ENCODE measurements at regions not wholly inside any gene's neighbourhood (a gene's known extent, or its start where the extent isn't known, plus 50 kb on each side); places are given as distances from the start of the nearest gene placed in this dataset.

DNA sequence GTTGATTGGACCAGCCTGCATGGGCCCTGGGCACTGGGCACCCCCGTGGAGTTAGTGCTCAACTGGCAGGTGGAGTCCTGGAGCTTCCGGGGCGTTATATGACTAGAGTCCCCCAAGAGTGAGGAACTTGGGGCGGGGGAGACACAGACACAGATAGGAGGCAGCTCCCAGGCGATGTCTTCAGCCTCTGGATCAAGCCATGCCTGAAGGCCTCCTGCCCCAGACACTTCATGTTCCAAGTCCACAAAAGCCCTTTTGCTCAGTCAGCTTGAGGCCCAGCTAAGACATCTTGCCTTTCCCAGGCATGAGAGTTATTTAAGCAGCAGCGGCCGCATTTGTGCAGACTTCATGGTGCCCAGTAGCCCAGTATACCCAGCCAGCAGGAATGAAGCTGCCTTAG lies 136.6 kb upstream of the CIBAR2 start:
- Histone ChIP-seq H3K36me3 (replicated peaks in 1 of 2; ENCODE audit: control insufficient read depth in 1 of 2, insufficient read depth in 2 of 2, low read length in 2 of 2) (no peaks in the 10 kb centered on the region), H3K4me3 (replicated peaks in 1 of 3; ENCODE audit: insufficient read depth in 1 of 3, low read depth in 2 of 3, low read length in 3 of 3) (no peak overlapping the region), H4K20me1 (ENCODE audit: insufficient read depth, low read length) (peaks cover 6% of the 10 kb centered on the region; the same call in 1 of the 2 replicates), H3K79me2 (ENCODE audit: insufficient read depth, low read length) (no peaks in the 10 kb centered on the region), H3K4me2 (ENCODE audit: low read depth, low read length) (no peak overlapping the region), H3K27ac (ENCODE audit: extremely low read length, insufficient read depth, low read length) (no peak overlapping the region), H2AFZ (ENCODE audit: low read length) (no peak overlapping the region), H3K27me3 (ENCODE audit: control insufficient read depth in 1 of 2, insufficient read depth in 2 of 2, low read length in 2 of 2) (no peaks in the 10 kb centered on the region; a peak in 1 of 5 replicates), H3K9me3 (ENCODE audit: low read length) (no peaks in the 10 kb centered on the region), H3K4me1 (ENCODE audit: insufficient read depth, low read length) (peaks cover 6% of the 10 kb centered on the region), H3K9ac (ENCODE audit: insufficient read depth, low read depth, low read length) (no peak overlapping the region)
- WGBS (ENCODE audit: low lambda C conversion rate): 83% methylated on average over 3 of the region's 7 CpGs
- POLR2A ChIA-PET: no interaction called here
- no TSS peak for BruUV-seq (replicated peaks)
- DNase-seq (ENCODE audit: low spot score) (no peak), ATAC-seq (no peak), FAIRE-seq (no peak)
- CTCF ChIA-PET (ENCODE audit: low intra/inter-chr PET ratio, low total read pairs): no interaction called here
- intact Hi-C loops (cut with micrococcal nuclease; ENCODE audit: unreplicated experiment): no loop called here
- in situ Hi-C loops (cut with HindIII; ENCODE audit: extremely low pct_ligation_motif_present, low pct_unique_long_range_greater_than_20kb): no loop called here
- TF ChIP-seq GATA4 (IDR thresholded peaks at IDR 0.05; ENCODE audit: borderline replicate concordance, low read depth) (no peak), ZNF891 (CRISPR knock-in tag; IDR thresholded peaks at IDR 0.05) (no peak), ZNF30 (CRISPR knock-in tag; IDR thresholded peaks at IDR 0.05) (no peak), ZNF329 (CRISPR knock-in tag; IDR thresholded peaks at IDR 0.05; ENCODE audit: low read depth) (peak; percentile 98)

DNA sequence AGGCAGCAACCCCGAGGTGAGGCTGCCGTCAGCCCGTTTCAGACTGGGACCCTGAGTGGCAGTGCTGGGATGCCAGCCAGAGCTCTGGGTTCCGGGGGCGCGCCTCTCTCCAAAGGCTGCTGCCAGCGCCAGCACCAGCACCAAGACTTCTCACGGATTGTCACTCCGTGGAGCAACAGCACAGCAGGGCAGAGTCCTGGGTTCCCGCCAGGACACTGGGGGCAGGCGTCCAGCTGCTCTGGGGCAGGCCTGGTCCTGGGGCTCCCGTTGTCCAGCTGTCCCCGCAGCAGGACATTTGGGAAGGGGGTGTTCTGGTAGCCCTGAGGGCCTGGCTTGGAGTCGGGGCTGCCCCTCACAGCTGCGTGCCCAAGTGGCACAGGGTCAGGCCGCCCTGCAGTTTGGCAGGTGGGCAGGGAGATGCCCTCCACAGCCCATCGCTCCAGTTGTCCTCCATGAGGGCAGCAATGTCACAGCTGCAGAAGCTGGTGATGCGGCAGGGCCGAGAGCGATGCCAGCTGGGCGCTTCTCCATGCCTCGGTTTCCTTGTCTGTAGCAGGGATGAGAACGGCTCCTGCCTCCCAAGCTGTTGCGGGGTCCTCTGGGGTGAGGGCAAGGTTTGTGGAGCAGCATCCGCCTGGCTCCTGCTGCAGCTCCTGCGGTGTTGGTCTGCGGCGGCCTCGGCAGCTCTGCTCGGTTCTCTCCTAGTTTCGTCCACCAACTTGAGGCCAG lies 137.3 kb upstream of the CIBAR2 start:
- no peak for FAIRE-seq
- no peak for DNase-seq (ENCODE audit: low spot score)
- Histone ChIP-seq H3K4me1 (ENCODE audit: insufficient read depth, low read length) (peaks cover 6% of the 10 kb centered on the region), H2AFZ (ENCODE audit: low read length) (no peak overlapping the region), H3K9ac (ENCODE audit: insufficient read depth, low read depth, low read length) (no peak overlapping the region), H3K36me3 (replicated peaks in 1 of 2; ENCODE audit: control insufficient read depth in 1 of 2, insufficient read depth in 2 of 2, low read length in 2 of 2) (no peaks in the 10 kb centered on the region), H4K20me1 (ENCODE audit: insufficient read depth, low read length) (peaks cover 6% of the 10 kb centered on the region; the same call in 1 of the 2 replicates), H3K27ac (ENCODE audit: extremely low read length, insufficient read depth, low read length) (no peak overlapping the region), H3K4me2 (ENCODE audit: low read depth, low read length) (no peak overlapping the region), H3K9me3 (ENCODE audit: low read length) (no peaks in the 10 kb centered on the region), H3K27me3 (ENCODE audit: control insufficient read depth in 1 of 2, insufficient read depth in 2 of 2, low read length in 2 of 2) (no peaks in the 10 kb centered on the region; a peak in 1 of 5 replicates), H3K79me2 (ENCODE audit: insufficient read depth, low read length) (no peaks in the 10 kb centered on the region), H3K4me3 (replicated peaks in 1 of 3; ENCODE audit: insufficient read depth in 1 of 3, low read depth in 2 of 3, low read length in 3 of 3) (no peak overlapping the region)
- ChIA-PET POLR2A (no interaction called here), CTCF (ENCODE audit: low intra/inter-chr PET ratio, low total read pairs) (no interaction called here)
- BruUV-seq (replicated peaks): no TSS peak
- in situ Hi-C loops (cut with HindIII; ENCODE audit: extremely low pct_ligation_motif_present, low pct_unique_long_range_greater_than_20kb): no loop called here
- ATAC-seq: no peak
- intact Hi-C loops (cut with micrococcal nuclease; ENCODE audit: unreplicated experiment): no loop called here
- 74% methylated on average over 21 of the region's 31 CpGs for WGBS (ENCODE audit: low lambda C conversion rate)
- no peak for TF ChIP-seq ZNF761 (CRISPR knock-in tag; conservative IDR thresholded peaks at IDR 0.05)
- TF ChIP-seq, protein P1, sequence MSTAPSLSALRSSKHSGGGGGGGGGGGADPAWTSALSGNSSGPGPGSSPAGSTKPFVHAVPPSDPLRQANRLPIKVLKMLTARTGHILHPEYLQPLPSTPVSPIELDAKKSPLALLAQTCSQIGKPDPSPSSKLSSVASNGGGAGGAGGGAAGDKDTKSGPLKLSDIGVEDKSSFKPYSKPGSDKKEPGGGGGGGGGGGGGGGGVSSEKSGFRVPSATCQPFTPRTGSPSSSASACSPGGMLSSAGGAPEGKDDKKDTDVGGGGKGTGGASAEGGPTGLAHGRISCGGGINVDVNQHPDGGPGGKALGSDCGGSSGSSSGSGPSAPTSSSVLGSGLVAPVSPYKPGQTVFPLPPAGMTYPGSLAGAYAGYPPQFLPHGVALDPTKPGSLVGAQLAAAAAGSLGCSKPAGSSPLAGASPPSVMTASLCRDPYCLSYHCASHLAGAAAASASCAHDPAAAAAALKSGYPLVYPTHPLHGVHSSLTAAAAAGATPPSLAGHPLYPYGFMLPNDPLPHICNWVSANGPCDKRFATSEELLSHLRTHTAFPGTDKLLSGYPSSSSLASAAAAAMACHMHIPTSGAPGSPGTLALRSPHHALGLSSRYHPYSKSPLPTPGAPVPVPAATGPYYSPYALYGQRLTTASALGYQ (CRISPR knock-in tag; IDR thresholded peaks at IDR 0.05): no peak
- no peak for TF ChIP-seq SP1 (IDR thresholded peaks at IDR 0.05)
- no peak for TF ChIP-seq SP1 (CRISPR knock-in tag; IDR thresholded peaks at IDR 0.05)
- no peak for TF ChIP-seq SOX13 (IDR thresholded peaks at IDR 0.05)
- no peak for TF ChIP-seq SOX13 (CRISPR knock-in tag; conservative IDR thresholded peaks at IDR 0.05 in 1 of 2, IDR thresholded peaks at IDR 0.05 in 1 of 2)
- TF ChIP-seq FOSL2 (CRISPR knock-in tag; IDR thresholded peaks at IDR 0.05): no peak
- TF ChIP-seq, protein P2, sequence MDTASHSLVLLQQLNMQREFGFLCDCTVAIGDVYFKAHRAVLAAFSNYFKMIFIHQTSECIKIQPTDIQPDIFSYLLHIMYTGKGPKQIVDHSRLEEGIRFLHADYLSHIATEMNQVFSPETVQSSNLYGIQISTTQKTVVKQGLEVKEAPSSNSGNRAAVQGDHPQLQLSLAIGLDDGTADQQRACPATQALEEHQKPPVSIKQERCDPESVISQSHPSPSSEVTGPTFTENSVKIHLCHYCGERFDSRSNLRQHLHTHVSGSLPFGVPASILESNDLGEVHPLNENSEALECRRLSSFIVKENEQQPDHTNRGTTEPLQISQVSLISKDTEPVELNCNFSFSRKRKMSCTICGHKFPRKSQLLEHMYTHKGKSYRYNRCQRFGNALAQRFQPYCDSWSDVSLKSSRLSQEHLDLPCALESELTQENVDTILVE (CRISPR knock-in tag; IDR thresholded peaks at IDR 0.05): no peak
- no peak for TF ChIP-seq ZBTB7B (CRISPR knock-in tag; IDR thresholded peaks at IDR 0.05)
- TF ChIP-seq, protein P3, sequence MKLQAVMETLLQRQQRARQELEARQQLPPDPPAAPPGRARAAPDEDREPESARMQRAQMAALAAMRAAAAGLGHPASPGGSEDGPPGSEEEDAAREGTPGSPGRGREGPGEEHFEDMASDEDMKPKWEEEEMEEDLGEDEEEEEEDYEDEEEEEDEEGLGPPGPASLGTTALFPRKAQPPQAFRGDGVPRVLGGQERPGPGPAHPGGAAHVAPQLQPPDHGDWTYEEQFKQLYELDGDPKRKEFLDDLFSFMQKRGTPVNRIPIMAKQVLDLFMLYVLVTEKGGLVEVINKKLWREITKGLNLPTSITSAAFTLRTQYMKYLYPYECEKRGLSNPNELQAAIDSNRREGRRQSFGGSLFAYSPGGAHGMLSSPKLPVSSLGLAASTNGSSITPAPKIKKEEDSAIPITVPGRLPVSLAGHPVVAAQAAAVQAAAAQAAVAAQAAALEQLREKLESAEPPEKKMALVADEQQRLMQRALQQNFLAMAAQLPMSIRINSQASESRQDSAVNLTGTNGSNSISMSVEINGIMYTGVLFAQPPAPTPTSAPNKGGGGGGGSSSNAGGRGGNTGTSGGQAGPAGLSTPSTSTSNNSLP (IDR thresholded peaks at IDR 0.05; ENCODE audit: low read depth, low read length): no peak
- no peak for TF ChIP-seq ZFP82 (CRISPR knock-in tag; IDR thresholded peaks at IDR 0.05; ENCODE audit: borderline replicate concordance)
- TF ChIP-seq ZNF451 (CRISPR knock-in tag; IDR thresholded peaks at IDR 0.05): no peak
